ENCODE measurements at regions not wholly inside any gene's neighbourhood (a gene's known extent, or its start where the extent isn't known, plus 50 kb on each side); places are given as distances from the start of the nearest gene placed in this dataset.

GRCh38 chr7:33837356-33837851 lies 67.9 kb upstream of the BMPER start:
- DNase-seq (ENCODE audit: low spot score) = no peak
- no peak overlapping the region for H3K4me3 ChIP-seq
- no peak for TF ChIP-seq CTCF (IDR thresholded peaks at IDR 0.05)
- H3K27ac ChIP-seq = peak overlapping the region in 1 of 2 donors; percentile 28

GRCh38 chr7:33841031-33841430 lies 64.3 kb upstream of the BMPER start:
- H3K4me3 ChIP-seq = no peak overlapping the region
- H3K27ac ChIP-seq = no peak overlapping the region
- DNase-seq (ENCODE audit: low spot score) = no peak
- no peak for TF ChIP-seq CTCF (IDR thresholded peaks at IDR 0.05)

- Histone ChIP-seq H3K27ac (no peak overlapping the region), H3K4me3 (no peak overlapping the region)
- no peak for DNase-seq (ENCODE audit: low spot score)
- TF ChIP-seq CTCF (IDR thresholded peaks at IDR 0.05) = no peak
Observed at GRCh38 chr7:33841705-33842129, 63.6 kb upstream of the BMPER start.

DNA sequence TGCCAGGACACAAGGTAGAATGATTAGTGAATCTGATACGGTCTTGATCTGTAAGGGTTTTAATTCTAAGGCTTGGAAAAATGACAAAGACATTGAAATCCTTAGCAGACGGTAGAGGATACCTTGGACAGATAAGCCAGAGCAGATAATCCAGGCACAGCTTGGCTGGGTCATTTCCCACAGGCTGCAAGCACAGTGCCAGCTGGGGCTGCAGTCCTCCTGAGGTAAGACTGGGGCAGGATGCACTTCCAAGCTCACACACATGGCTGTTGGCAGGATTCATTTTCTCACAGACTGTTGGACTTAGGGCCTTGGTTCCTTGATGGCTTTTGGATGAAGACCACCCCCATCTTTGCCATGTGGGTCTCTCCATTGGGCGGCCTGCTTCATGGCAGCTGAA lies 63.2 kb upstream of the BMPER start:
- TF ChIP-seq CTCF (IDR thresholded peaks at IDR 0.05) = no peak
- no peak for DNase-seq (ENCODE audit: low spot score)
- Histone ChIP-seq H3K4me3 (no peak overlapping the region), H3K27ac (no peak overlapping the region)

- Histone ChIP-seq H3K4me3 (no peak overlapping the region), H3K27ac (no peak overlapping the region)
- DNase-seq (ENCODE audit: low spot score) = no peak
- TF ChIP-seq CTCF (IDR thresholded peaks at IDR 0.05) = no peak
Observed at GRCh38 chr7:33845991-33846509, 59.3 kb upstream of the BMPER start.

- no peak for TF ChIP-seq CTCF (IDR thresholded peaks at IDR 0.05)
- Histone ChIP-seq H3K4me3 (no peak overlapping the region), H3K27ac (no peak overlapping the region)
- no peak for DNase-seq (ENCODE audit: low spot score)
Observed at GRCh38 chr7:33849004-33849403, 56.3 kb upstream of the BMPER start.

DNA sequence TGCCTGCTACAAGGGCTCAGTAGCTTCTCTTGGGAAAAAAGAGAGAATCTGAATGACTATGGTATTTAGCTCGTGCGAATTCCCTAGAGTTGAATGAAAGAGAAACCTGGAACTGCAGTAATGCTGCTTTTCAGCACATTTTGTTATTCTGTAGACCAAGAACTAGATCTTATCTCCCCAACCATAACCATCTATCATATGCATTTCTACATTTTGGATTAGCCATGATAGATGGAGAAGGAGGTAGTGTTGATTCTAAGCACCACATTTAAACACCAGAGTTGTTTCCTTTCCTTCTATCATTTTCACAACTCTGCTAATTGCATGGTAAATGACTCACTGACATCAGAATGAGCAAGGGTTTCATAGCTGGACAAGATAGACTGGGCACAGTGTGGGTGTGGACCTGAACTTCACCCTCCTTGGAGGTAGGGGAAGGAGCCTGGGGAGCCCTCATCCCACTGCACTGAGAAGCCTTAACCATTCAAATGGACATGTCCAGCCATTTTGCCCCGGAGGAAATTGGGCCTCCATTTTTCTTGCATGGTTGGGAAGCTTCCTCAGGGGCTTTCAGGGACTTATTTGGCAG lies 55.3 kb upstream of the BMPER start:
- Histone ChIP-seq H3K4me3 (no peak overlapping the region), H3K27ac (no peak overlapping the region)
- TF ChIP-seq CTCF (IDR thresholded peaks at IDR 0.05) = no peak
- DNase-seq (ENCODE audit: low spot score) = no peak
